GDM1 (cell line): ENCODE measurements at regions not wholly inside any gene's neighbourhood (a gene's known extent, or its start where the extent isn't known, plus 50 kb on each side); places are given as distances from the start of the nearest gene placed in this dataset.
A peak's percentile ranks its signal among the peaks of the same experiment; 100 is the strongest.

Experiments
- DNase-seq: peaks from one replicate; lab custom pipeline; 2025; lab: John Stamatoyannopoulos, UW

DNA sequence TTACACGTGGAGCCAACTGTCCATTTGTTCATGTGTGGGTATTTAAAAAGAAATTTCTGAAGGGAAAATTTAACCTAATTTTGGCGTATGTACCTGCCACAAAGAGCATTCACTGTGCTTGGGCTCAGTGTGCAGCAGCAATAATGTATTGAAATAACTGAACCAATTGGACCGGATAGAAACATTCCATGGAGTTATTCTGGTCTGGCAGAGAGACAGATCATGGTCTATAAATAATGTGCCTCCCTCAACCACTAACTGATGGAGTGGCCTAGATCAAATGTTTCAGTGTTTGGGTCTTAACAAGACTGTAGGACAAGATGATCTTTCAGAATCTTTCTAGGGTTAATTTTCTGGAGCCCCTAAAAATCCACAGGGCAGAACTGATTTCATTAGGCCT, 469.7 kb downstream of the PRELID2 start:
- DNase-seq = no peak

DNA sequence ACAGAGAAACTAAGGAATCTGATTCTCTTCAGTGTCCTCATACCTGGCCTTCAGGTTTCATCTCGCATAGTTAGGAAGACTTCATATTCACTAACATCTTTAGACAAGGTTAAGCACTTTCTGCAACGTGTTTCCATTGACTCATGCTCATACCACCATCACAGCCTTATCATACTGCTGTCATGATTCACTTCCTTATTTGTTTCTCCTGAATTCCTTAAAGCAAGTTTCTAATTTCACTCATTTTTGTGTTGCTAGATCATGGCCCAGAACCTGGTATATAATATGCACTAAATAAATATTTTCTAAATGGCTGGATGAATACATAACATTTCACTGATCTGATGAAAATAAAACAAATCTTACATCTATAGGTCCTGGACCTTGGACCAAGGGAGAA, 472.9 kb downstream of the PRELID2 start:
- DNase-seq = no peak

DNA sequence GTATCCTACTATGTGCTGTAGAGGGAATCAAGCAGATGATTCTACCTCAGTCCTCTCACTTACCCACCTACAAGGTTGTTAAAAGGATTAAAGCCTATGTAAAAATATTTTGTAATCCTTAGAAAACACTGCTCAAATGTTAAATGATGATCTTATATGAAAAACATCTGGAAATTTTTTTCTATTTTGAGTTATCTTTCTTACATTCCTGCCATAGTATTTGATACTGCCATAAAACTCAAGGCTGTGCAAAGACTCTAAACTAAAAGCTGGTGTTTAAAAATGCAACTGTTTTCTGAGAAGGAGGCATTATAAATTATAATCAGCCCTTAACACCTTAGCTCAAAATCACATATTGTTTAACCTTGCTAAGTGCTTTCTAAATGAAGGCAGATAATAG, 474.2 kb downstream of the PRELID2 start:
- no peak for DNase-seq

DNA sequence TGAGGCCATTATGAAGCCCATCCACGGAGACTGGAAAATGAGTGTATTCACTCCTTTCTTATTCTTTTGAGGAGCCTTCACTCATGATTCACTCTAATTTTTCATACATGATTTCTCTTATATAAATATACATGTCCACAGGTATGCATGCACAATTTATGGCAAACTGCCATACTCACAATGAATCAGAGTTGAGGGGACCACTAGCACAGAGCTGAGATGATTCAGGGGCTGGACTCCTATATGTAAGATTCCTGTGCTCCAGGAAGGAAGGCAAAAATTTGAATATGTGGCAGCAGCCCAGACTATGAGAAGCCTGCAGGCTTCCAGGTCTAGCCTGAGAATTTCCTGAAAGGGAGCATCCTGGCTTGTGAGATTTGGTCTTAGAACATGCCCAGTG, 484.6 kb downstream of the PRELID2 start:
- no peak for DNase-seq

DNA sequence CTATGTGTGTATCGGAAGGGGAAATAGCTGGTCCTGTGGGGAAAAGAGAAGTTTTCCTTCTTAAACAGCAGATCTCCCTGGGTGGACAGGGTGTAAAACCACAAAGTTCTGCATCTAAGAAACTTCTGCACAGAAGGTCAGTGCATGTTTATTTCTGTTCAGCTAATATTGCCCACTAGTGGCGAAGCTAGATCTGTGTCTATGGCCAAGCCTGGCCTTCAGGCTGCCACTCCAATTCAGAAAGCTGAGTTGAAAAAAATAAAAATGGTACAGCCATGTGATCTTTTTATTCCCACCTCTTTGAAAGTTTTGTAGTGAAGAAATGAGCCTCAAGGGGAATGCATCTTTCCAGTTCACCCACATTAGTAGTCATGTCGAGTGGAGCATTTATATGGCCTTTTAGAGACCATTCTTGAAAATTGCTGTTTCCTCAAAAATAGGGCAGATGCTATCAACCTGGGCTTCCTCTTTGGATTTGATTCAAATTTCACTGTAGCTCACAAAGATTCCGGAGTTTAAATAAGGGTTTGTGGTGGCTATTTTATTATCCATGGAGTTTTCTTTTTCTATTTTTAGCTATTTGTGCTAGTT, 488.0 kb downstream of the PRELID2 start:
- DNase-seq = no peak

DNA sequence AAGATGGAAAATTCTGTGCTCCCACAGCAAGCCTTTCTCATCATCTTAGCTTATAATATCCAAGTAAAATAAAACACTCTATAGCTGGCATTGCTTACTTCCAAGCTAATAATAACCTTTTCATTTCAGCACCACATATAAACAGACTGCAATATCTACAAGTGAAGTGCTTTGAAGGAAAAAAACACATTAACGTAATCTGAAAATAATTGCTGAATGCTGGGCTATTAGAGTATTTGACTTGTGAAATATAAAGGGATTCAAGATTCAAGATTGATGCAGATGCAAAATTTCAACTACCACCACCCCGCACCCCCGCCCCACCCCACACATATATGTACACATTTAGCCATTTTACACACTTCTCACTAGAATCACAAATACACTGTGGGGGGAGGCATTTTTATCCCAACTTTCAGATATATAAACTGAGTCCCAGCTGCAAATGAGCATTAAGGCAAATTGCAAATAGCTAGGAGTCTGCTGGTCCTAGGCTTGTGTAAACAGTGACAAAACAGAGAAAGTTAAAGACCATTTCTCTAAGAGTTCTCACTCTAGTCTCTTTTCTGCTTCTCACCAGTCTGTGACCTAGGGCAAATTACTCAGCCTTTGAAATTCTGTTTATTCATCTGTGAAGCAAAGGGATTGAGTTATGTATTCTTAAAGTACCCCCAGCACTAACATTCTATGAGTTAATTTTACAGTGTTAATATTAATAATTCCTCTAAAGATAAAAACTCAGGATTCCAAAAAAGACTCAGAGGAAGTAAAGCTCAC, 489.4 kb downstream of the PRELID2 start:
- no peak for DNase-seq

DNA sequence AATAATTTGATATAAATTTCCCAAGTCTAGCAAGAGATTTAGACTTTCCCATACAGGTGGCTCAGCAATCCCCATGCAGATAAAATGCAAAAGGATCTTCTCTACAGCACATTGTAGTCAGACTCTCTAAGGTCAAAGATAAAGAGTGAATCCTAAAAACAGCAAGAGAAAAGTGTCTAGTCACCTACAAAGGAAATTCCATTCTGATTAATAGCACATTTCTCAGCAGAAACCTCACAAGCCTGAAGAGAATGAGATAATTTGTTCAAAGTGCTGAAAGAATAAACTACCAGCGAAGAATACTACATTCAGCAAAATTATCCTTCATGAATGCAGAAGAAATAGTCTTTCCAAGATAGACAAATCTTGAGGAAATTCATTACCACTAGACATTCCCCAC, 493.3 kb downstream of the PRELID2 start:
- no peak for DNase-seq

DNA sequence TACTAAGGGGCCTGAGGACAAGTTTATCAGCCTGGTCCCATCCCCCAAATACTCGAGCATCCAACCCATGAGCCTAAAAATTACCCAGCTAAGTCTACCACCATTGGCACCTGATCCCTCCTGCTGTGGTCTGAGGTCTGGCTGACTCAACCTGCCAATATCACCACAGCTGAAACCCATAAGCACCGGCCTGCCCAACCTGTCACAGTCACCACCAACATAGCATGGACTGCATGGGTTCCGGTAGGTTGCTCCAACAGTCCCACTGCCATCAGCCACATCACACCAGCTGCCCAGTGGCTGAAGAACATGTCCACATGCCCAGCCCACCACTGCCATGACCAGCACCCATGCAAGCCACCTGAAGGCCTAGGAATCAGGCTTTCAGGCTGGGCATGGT, 495.0 kb downstream of the PRELID2 start:
- DNase-seq = no peak

DNA sequence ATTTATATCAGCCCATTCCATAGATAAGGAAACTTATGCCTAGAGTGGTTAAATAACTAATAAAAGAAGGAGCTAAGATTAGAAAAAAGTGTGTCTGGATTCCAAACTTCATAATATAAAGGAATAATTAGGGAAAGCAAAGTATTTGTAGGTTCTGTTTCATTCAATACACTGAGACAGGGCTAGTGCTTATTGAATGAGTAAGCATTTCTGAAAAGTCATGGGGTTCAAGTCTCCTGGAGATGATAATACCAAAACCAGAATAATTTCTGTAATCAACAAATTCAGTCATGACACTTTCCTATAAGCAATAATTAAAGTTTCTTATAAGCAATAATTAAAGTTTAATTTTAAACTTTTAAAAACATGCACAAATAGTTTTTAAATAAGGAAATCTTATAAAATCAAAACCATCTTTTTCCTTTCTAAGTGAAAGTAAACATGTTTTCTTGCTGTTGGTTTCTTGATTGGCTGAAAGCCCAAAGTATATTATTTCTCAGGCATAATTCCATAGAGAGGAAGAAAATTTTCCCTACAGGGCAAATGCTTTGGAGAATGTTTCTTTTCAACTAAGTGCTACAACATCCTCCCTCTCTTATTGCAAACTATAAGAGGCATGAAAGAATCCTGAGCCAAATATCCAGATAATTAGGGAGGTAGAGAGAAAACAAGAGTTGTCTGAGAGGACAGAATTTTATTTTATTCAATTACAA, 510.2 kb downstream of the PRELID2 start:
- DNase-seq = no peak

DNA sequence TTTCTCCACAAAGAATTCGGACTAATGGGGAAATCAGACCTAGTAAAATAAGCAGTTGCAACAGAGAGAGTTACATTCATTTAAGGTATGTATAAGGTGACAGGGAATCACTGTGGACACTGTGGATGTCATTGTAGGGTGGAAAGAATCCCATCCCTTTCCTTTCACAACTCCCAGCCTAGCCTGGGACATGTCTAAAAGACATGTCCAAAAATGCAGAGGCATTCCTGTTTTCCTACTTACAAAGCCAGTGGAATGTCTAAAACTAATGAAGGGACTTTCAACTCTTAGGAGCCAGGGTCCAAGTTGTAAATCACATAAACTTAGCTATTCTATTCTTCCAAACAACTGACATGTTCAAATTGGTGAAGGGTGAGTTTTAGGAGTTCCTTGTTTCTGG, 511.0 kb downstream of the PRELID2 start:
- no peak for DNase-seq

DNA sequence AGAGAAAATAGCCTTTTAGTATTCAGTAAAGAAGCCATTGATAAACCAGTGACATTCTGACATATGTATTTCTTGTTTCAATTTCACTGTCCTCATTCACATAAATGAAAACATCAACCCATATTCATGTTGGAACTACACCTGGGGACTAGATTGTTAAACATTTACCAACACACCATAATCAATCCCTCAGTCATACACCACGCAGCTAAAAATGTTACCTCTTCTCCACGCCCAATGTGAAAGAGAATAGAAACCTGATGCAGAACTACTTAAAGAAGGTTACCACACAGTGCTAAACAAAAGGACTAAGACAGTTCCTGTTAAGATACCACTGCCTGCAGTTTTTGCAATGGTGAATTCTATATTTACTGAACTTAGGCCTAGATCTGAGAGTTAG, 518.9 kb downstream of the PRELID2 start:
- DNase-seq = no peak

DNA sequence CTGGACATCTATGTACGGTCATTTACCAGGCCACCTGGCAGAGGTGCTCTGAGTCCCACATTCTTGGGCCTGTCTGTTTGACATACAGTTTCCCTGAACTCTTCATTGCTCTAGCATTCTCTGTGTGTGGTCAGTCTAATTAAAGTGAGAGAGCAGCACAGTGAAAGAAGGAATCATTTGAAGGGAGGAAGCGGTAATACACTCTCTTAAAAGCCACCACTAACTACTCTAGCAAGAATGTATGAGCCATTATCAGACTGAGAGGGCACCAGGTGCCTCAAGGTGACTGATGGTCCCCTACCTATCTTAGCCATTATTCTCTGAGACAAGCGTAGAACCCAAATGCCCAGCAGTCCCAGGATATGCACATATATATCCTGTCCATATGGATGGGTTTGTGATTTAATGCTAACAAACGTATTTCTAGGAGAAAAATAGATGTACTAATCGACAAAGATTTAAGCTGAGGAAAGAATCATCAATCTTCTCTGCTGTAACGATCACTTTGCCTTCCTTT, 527.2 kb downstream of the PRELID2 start:
- no peak for DNase-seq

DNA sequence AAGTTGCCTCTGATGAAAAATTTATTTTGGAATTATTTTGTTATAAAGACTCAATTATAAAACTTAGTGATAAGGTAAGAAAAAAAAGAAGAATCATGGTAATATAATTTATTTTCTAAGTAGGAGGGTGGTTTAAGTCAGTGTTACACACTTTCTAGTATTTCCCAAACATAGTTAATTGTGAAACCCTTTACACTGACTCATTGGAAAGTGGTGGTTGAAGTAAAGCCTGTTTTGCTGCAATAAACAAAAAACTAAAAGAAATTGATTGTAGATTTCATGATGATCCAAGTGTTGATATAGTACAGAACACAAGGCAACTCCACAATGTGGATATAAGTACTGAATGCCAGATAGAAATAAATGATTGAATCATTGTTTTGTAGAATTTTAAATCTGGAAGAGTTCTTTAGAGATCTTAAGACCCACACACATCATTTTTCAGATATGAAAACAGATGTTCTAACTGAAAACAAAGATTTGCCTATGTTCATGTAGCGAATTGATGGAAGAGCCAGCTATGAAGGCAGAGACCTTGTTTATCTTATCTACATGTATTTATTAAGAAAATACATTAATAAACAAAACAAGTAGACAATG, 539.8 kb downstream of the PRELID2 start:
- no peak for DNase-seq

DNA sequence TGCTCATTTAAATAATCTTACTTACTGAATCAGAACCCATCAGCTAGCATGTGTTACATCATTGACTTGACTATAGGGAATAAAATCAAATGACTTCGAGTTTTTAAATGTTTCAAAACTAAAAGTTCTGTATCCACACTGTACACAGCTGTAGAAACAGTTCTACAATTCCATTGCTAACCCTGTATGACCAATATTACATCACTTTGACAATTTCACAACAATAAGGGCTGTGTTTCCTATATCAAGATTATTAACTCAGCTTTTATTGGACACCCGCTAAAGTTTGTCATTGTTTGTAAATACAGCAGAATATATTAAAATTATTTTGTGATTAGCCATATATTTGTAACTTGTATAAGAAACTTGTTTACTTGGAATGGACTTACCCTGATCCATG, 540.8 kb downstream of the PRELID2 start:
- no peak for DNase-seq

DNA sequence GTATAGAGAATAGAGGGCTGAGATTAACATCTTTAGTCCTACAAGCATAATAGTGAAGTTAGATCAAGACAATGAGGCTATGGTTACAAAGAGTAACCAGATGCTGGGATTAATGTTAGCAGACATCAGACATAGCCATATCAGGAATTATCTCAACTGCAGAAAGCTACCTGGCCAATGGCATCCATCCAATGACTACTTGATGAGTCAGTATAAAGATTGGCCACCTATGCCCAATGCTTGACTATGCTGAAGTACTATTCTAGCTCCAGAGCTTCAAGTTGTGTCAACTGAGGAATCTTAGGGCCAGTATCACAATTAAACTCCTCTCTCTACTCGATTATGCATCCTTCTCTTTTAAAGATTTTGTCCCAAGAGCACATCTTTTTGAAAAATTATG, 541.4 kb downstream of the PRELID2 start:
- DNase-seq = no peak

DNA sequence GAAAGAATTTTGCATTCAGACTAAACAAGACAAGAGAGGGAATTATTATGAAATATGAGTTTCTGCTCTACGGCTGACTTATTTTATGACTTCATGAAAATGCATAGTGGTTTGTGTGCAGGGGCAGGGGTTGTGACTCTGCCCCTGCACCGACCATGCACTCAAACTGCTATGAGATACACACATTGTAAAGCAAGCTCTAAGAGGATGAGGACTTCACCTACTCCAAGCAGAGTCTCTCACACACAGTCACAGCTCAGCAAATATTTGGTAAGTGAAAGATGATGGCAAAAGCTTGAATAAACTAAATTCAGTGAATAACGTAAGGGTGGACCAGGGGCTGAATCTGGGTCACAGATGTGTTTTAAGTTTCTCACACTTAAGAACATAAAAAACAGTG, 542.9 kb downstream of the PRELID2 start:
- DNase-seq = no peak

DNA sequence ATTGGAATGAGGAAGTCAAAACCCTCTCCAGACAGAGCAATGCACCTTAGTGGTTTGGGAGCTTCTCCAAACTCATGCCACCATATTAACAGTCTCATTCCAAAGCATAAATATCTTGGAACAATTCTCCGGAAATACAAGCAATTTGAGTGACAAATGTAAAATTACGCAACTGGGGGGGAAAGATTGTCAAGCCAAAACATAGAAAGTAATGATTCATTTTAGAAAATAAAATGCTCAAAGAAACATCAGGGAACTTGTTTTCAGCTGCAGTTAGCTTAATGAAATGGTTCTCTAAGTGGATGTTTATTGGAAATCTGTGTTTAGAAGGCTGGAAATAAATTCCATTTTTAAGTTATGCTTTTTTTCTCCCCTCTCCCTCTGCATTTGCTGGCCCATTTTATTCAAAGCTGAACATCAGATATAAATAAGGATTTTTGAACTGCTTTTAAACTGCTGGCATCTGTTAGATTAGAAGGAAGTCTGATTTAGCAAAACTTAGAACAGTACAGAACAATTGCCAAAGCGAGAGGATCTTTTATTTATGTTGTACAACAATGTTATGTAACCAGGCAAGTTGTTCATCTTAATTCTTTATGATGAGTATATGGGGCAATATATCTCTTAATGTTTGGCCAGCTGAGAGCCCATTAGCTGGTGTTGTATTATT, 551.9 kb downstream of the PRELID2 start:
- DNase-seq = no peak

DNA sequence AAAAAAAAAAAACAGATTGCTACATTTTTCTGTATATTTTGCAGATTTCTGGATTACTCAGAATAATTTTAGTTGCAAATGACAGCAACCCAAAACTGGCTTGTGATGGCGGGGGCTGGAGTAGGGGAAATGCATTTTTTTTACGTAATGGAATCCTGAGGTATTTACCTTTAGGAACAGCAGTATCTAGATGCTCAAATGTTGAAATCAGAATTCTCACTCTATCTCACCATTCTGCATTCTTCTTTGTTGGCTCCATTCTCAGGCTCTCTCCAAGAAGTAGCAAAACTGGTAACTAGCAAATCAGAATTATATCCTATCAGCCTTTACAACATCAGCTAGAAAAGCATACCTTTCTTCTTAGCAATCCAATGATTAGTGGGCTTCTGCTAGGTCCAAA, 554.3 kb downstream of the PRELID2 start:
- no peak for DNase-seq

DNA sequence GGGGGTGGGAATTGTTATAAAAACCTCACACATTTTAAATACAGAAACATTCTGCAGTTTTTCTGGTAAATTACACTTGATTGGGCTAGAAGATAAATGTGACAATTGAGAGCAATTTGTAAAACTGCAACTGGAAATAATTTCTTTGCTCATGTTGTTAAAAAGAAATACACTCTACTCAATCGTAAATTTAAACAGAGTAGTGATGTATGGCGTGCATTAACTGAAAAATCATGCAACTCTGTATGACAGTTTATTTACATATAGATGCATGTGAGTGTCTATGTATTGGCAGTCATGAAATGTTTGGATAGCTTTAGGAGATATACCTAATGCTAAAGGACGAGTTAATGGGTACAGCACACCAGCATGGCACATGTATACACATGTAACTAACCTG, 554.9 kb downstream of the PRELID2 start:
- no peak for DNase-seq

DNA sequence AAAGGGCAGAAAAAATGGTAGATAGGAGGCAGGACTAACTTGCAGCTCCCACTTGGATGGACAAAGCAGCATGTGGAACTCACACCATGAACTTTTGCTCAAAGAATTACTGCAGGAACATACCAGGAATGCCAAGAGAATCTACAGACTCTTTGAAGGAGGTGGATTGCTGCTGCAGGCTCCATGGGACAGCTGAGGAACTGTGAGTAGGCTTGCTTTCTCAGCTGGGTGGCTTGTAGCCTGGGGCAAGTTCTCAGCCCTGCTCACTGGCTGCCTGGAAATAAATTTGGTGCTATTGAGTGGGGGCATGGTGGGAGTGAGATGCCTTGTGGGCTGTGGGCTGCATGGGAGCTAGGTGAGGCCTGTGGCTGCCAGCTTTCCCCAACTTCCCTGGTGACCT, 574.5 kb downstream of the PRELID2 start:
- DNase-seq = no peak

DNA sequence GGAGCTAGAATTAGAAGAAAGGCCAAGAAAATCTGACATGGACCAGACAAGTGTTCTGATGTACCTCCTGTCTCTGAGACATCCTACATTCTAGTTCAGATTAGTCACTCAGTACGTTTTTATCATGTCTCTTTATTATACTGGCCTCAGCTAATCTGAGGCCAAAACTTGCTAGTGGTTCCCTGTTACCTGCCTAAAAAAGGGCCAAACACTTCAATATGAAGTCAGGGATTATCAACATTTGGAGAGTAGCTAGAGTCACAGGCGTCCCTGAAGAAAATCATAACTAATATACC, 587.4 kb downstream of the PRELID2 start:
- no peak for DNase-seq

DNA sequence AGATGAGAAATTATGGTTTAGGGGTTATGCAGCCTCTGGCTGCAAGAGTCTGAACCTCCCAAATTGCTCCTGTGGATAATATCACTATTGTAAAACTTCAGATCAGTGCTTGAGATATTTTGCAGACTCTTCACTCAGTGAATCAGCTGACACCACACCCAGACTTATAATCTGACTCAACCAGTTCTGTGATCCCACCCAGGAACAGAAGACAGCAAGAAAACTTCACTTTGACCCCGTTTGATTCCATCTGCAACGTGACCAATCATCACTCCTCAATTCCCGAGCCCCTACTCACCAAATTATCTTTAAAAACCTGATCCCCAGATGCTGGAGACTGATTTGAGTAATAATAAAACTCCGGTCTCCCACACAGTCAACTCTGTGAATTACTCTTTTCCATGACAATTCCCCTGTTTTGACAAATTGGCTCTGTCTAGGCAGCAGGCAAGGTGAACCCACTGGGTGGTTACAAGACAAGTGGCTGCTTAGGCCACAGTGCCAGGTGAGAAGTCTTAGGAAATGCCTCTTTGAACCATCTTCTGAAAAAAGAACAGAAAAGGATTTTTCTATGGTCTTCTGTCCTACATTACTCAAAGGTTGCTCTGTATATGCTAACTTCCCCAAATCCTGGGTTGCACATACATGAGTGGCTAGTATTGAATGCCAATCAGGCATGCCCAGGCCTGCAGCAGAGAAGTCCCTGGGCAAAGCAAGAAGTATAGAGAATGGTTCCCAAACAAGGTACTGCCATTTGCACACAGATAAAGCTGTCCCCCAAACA, 588.0 kb downstream of the PRELID2 start:
- peak; percentile 35 for DNase-seq
